ENCODE measurements at regions not wholly inside any gene's neighbourhood (a gene's known extent, or its start where the extent isn't known, plus 50 kb on each side); places are given as distances from the start of the nearest gene placed in this dataset.

GRCh38 chr4:156623376-156623775 lies 348.2 kb downstream of the PDGFC start:
- no peaks in the 10 kb centered on the region for H3F3A ChIP-seq (ENCODE audit: insufficient read depth, low read depth)
- H3K4me1 ChIP-seq (replicated peaks; ENCODE audit: insufficient read depth) = no peaks in the 10 kb centered on the region
- H3K4me3 ChIP-seq = no peak overlapping the region
- ChIA-PET CTCF (no interaction called here), POLR2A (ENCODE audit: unreplicated experiment) (no interaction called here)
- H2AFZ ChIP-seq = no peak overlapping the region
- intact Hi-C loops (cut with micrococcal nuclease; ENCODE audit: unreplicated experiment) = no loop called here
- no peaks in the 10 kb centered on the region for H3K27me3 ChIP-seq (ENCODE audit: insufficient read depth, low read depth)
- H3K4me2 ChIP-seq = no peak overlapping the region
- H3K9me2 ChIP-seq (ENCODE audit: insufficient read depth) = no peaks in the 10 kb centered on the region
- H4K20me1 ChIP-seq (ENCODE audit: insufficient read depth) = no peaks in the 10 kb centered on the region
- H3K9me3 ChIP-seq (ENCODE audit: insufficient read depth, low read depth) = no peaks in the 10 kb centered on the region
- H3K27ac ChIP-seq = no peak overlapping the region
- no peak for DNase-seq
- no peak for TF ChIP-seq CTCF (conservative IDR thresholded peaks at IDR 0.05)
- no peak for TF ChIP-seq EZH2 (IDR thresholded peaks at IDR 0.05; ENCODE audit: low read depth)
- H3K79me2 ChIP-seq (ENCODE audit: low read depth) = no peaks in the 10 kb centered on the region
- BruUV-seq (replicated peaks) = no TSS peak
- no peaks in the 10 kb centered on the region for H3K36me3 ChIP-seq (ENCODE audit: low read depth)

- H3K36me3 ChIP-seq (ENCODE audit: low read depth) = no peaks in the 10 kb centered on the region
- H3K9me3 ChIP-seq (ENCODE audit: insufficient read depth, low read depth) = no peaks in the 10 kb centered on the region
- H2AFZ ChIP-seq = no peak overlapping the region
- BruUV-seq (replicated peaks) = no TSS peak
- no peaks in the 10 kb centered on the region for H3K4me1 ChIP-seq (replicated peaks; ENCODE audit: insufficient read depth)
- no peaks in the 10 kb centered on the region for H4K20me1 ChIP-seq (ENCODE audit: insufficient read depth)
- POLR2A ChIA-PET (ENCODE audit: unreplicated experiment) = no interaction called here
- no peak for DNase-seq
- TF ChIP-seq EZH2 (IDR thresholded peaks at IDR 0.05; ENCODE audit: low read depth) (no peak), CTCF (conservative IDR thresholded peaks at IDR 0.05) (no peak)
- CTCF ChIA-PET = no interaction called here
- H3K4me3 ChIP-seq = no peak overlapping the region
- H3K79me2 ChIP-seq (ENCODE audit: low read depth) = no peaks in the 10 kb centered on the region
- H3K4me2 ChIP-seq = no peak overlapping the region
- no peak overlapping the region for H3K27ac ChIP-seq
- H3F3A ChIP-seq (ENCODE audit: insufficient read depth, low read depth) = no peaks in the 10 kb centered on the region
- H3K9me2 ChIP-seq (ENCODE audit: insufficient read depth) = no peaks in the 10 kb centered on the region
- intact Hi-C loops (cut with micrococcal nuclease; ENCODE audit: unreplicated experiment) = no loop called here
- H3K27me3 ChIP-seq (ENCODE audit: insufficient read depth, low read depth) = no peaks in the 10 kb centered on the region
Measured at GRCh38 chr4:156620786-156621185, 350.8 kb downstream of the PDGFC start.

GRCh38 chr4:156619154-156619934 lies 352.3 kb downstream of the PDGFC start:
- no peak overlapping the region for H3K4me2 ChIP-seq
- no peaks in the 10 kb centered on the region for H3F3A ChIP-seq (ENCODE audit: insufficient read depth, low read depth)
- H3K4me3 ChIP-seq = no peak overlapping the region
- no peaks in the 10 kb centered on the region for H3K36me3 ChIP-seq (ENCODE audit: low read depth)
- ChIA-PET CTCF (no interaction called here), POLR2A (ENCODE audit: unreplicated experiment) (no interaction called here)
- H3K9me2 ChIP-seq (ENCODE audit: insufficient read depth) = no peaks in the 10 kb centered on the region
- no peak overlapping the region for H2AFZ ChIP-seq
- H3K27me3 ChIP-seq (ENCODE audit: insufficient read depth, low read depth) = no peaks in the 10 kb centered on the region
- H3K4me1 ChIP-seq (replicated peaks; ENCODE audit: insufficient read depth) = no peaks in the 10 kb centered on the region
- BruUV-seq (replicated peaks) = no TSS peak
- no peak overlapping the region for H3K27ac ChIP-seq
- H4K20me1 ChIP-seq (ENCODE audit: insufficient read depth) = no peaks in the 10 kb centered on the region
- intact Hi-C loops (cut with micrococcal nuclease; ENCODE audit: unreplicated experiment) = no loop called here
- no peak for DNase-seq
- no peak for TF ChIP-seq EZH2 (IDR thresholded peaks at IDR 0.05; ENCODE audit: low read depth)
- TF ChIP-seq CTCF (conservative IDR thresholded peaks at IDR 0.05) = no peak
- no peaks in the 10 kb centered on the region for H3K79me2 ChIP-seq (ENCODE audit: low read depth)
- H3K9me3 ChIP-seq (ENCODE audit: insufficient read depth, low read depth) = no peaks in the 10 kb centered on the region
